SK-N-SH treated with all-trans-retinoic acid at 6 μM for 48 hours (cell line): ENCODE measurements at regions not wholly inside any gene's neighbourhood (a gene's known extent, or its start where the extent isn't known, plus 50 kb on each side); places are given as distances from the start of the nearest gene placed in this dataset.

Experiments used
- ATAC-seq: fragments of 200-7000 bp; cut with Tn5 transposase; 3 replicates; pipeline ENCODE4 v1.9.1; 2020; ENCODE audit warnings: mild to moderate bottlenecking, moderate library complexity
- ARNTL ChIP-seq: fragments of 450-650 bp; formaldehyde crosslinking; IDR thresholded peaks from 2 replicates; pipeline ENCODE4 v1.5.0; 2020; ENCODE audit warnings: low read depth, mild to moderate bottlenecking, moderate library complexity, borderline replicate concordance
- CSDC2 ChIP-seq: fragments of 250-450 bp; sonication (Bioruptor Pico); IDR thresholded peaks from 2 replicates; pipeline ENCODE4 v1.5.0; 2020; ENCODE audit warnings: mild to moderate bottlenecking, moderate library complexity
- ESRRG ChIP-seq: fragments of 250-450 bp; sonication (Bioruptor Pico); IDR thresholded peaks from 2 replicates; pipeline ENCODE4 v1.6.1; 2021; ENCODE audit warnings: mild to moderate bottlenecking
- GLIS3 ChIP-seq: fragments of 250-450 bp; sonication (Bioruptor Pico); IDR thresholded peaks from 2 replicates; pipeline ENCODE4 v1.5.0; 2020; ENCODE audit warnings: mild to moderate bottlenecking, moderate library complexity
- ISL1 ChIP-seq: fragments of 250-450 bp; sonication (Bioruptor Pico); IDR thresholded peaks from 2 replicates; pipeline ENCODE4 v2.1.2; 2022; ENCODE audit warnings: mild to moderate bottlenecking, moderate library complexity
- PPARA ChIP-seq: fragments of 250-450 bp; sonication (Bioruptor Pico); IDR thresholded peaks from 2 replicates; pipeline ENCODE4 v1.5.0; 2020; ENCODE audit warnings: mild to moderate bottlenecking, borderline replicate concordance
- RARB ChIP-seq: fragments of 250-450 bp; sonication (Bioruptor Pico); IDR thresholded peaks from 2 replicates; pipeline ENCODE4 v1.8.0; 2021; ENCODE audit warnings: mild to moderate bottlenecking, moderate library complexity
- SNAI2 ChIP-seq: fragments of 250-450 bp; sonication (Bioruptor Pico); IDR thresholded peaks from 2 replicates; pipeline ENCODE4 v1.5.0; 2020; ENCODE audit warnings: mild to moderate bottlenecking, moderate library complexity
- TOX ChIP-seq: fragments of 250-450 bp; sonication (Bioruptor Pico); IDR thresholded peaks from 2 replicates; pipeline ENCODE4 v1.8.0; 2021; ENCODE audit warnings: mild to moderate bottlenecking, moderate library complexity, borderline replicate concordance
- ZC3H10 ChIP-seq: fragments of 250-450 bp; sonication (Bioruptor Pico); IDR thresholded peaks from 2 replicates; pipeline ENCODE4 v1.5.1; 2021; ENCODE audit warnings: mild to moderate bottlenecking, moderate library complexity
- ZFP3 ChIP-seq: fragments of 250-450 bp; sonication (Bioruptor Pico); IDR thresholded peaks from 2 replicates; pipeline ENCODE4 v1.5.0; 2020; ENCODE audit warnings: mild to moderate bottlenecking, moderate library complexity
- ZFP30 ChIP-seq: fragments of 450-650 bp; formaldehyde crosslinking; IDR thresholded peaks from 2 replicates; pipeline ENCODE4 v1.5.0; 2022; ENCODE audit warnings: mild to moderate bottlenecking, moderate library complexity
- ZNF565 ChIP-seq: fragments of 450-650 bp; formaldehyde crosslinking; conservative IDR thresholded peaks from 2 replicates; pipeline ENCODE4 v1.5.0; 2020; ENCODE audit warnings: low read depth, mild to moderate bottlenecking, moderate library complexity
- TF ChIP-seq, protein P1 (sequence below): fragments of 250-450 bp; sonication (Bioruptor Pico); IDR thresholded peaks from 2 replicates; pipeline ENCODE4 v1.5.1; 2021; ENCODE audit warnings: mild to moderate bottlenecking, moderate library complexity
- TF ChIP-seq, protein P2 (sequence below): fragments of 250-450 bp; sonication (Bioruptor Pico); IDR thresholded peaks from 2 replicates; pipeline ENCODE4 v1.8.0; 2020; ENCODE audit warnings: mild to moderate bottlenecking, moderate library complexity, borderline replicate concordance
- TF ChIP-seq, protein P3 (sequence below): fragments of 250-450 bp; sonication (Bioruptor Pico); IDR thresholded peaks from 2 replicates; pipeline ENCODE4 v1.8.0; 2021; ENCODE audit warnings: low read depth, mild to moderate bottlenecking, moderate library complexity, borderline replicate concordance
- TF ChIP-seq, protein P4 (sequence below): fragments of 250-450 bp; sonication (Bioruptor Pico); IDR thresholded peaks from 2 replicates; pipeline ENCODE4 v1.5.1; 2020; ENCODE audit warnings: low read depth, mild to moderate bottlenecking, moderate library complexity

DNA sequence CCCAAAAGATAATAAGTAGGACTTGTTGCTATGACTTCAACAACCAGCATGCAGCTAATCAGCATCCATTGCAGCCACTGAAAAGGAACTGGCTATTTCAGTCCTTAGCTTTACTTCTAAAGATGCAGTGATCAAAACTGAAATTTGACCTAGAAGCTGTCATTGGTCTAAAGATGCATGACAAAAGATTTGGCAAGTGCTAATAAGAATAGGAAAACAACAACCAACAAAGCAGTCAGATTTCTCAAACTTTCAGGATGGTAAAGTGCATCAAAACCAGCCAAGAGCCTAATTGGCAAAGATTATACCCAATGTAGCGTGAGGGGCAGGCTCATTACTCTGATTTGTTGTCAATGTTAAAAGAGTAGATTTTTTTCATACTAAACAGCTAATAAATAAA lies 77.1 kb upstream of the WDR17 start (continued):
- TF ChIP-seq, protein P1, sequence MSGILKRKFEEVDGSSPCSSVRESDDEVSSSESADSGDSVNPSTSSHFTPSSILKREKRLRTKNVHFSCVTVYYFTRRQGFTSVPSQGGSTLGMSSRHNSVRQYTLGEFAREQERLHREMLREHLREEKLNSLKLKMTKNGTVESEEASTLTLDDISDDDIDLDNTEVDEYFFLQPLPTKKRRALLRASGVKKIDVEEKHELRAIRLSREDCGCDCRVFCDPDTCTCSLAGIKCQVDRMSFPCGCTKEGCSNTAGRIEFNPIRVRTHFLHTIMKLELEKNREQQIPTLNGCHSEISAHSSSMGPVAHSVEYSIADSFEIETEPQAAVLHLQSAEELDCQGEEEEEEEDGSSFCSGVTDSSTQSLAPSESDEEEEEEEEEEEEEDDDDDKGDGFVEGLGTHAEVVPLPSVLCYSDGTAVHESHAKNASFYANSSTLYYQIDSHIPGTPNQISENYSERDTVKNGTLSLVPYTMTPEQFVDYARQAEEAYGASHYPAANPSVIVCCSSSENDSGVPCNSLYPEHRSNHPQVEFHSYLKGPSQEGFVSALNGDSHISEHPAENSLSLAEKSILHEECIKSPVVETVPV = no peak
- TF ChIP-seq CSDC2 (CRISPR knock-in tag) = no peak

DNA sequence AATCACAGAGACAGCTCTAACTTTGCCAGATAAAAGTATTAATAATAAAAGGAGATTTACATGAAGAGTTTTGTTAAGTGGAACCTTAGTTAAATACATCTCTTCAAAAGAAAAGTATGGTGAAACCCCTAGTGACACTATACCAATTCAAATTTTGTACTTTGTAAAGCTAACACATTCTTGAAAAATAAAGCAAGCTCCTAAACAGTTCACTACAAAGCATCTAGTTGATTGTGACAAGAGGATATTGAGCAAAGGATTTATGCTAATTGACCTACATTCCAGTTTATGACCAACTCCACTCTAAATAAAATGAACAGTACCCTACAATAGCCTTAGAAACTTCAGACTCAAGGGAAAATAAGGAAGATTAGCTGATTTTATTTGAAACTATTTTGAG lies 69.4 kb upstream of the WDR17 start:
- ATAC-seq = no peak
- TF ChIP-seq ISL1 (CRISPR knock-in tag) (no peak), RARB (CRISPR knock-in tag) (no peak), ZFP3 (CRISPR knock-in tag) (no peak), ZNF565 (CRISPR knock-in tag) (no peak), ESRRG (CRISPR knock-in tag) (no peak), SNAI2 (CRISPR knock-in tag) (no peak), ZC3H10 (CRISPR knock-in tag) (no peak), GLIS3 (CRISPR knock-in tag) (no peak)
- TF ChIP-seq, protein P2, sequence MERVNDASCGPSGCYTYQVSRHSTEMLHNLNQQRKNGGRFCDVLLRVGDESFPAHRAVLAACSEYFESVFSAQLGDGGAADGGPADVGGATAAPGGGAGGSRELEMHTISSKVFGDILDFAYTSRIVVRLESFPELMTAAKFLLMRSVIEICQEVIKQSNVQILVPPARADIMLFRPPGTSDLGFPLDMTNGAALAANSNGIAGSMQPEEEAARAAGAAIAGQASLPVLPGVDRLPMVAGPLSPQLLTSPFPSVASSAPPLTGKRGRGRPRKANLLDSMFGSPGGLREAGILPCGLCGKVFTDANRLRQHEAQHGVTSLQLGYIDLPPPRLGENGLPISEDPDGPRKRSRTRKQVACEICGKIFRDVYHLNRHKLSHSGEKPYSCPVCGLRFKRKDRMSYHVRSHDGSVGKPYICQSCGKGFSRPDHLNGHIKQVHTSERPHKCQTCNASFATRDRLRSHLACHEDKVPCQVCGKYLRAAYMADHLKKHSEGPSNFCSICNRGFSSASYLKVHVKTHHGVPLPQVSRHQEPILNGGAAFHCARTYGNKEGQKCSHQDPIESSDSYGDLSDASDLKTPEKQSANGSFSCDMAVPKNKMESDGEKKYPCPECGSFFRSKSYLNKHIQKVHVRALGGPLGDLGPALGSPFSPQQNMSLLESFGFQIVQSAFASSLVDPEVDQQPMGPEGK (CRISPR knock-in tag) = no peak
- TF ChIP-seq, protein P1 = no peak
- TF ChIP-seq, protein P3, sequence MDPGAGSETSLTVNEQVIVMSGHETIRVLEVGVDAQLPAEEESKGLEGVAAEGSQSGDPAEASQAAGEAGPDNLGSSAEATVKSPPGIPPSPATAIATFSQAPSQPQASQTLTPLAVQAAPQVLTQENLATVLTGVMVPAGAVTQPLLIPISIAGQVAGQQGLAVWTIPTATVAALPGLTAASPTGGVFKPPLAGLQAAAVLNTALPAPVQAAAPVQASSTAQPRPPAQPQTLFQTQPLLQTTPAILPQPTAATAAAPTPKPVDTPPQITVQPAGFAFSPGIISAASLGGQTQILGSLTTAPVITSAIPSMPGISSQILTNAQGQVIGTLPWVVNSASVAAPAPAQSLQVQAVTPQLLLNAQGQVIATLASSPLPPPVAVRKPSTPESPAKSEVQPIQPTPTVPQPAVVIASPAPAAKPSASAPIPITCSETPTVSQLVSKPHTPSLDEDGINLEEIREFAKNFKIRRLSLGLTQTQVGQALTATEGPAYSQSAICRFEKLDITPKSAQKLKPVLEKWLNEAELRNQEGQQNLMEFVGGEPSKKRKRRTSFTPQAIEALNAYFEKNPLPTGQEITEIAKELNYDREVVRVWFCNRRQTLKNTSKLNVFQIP = no peak
- TF ChIP-seq, protein P4, sequence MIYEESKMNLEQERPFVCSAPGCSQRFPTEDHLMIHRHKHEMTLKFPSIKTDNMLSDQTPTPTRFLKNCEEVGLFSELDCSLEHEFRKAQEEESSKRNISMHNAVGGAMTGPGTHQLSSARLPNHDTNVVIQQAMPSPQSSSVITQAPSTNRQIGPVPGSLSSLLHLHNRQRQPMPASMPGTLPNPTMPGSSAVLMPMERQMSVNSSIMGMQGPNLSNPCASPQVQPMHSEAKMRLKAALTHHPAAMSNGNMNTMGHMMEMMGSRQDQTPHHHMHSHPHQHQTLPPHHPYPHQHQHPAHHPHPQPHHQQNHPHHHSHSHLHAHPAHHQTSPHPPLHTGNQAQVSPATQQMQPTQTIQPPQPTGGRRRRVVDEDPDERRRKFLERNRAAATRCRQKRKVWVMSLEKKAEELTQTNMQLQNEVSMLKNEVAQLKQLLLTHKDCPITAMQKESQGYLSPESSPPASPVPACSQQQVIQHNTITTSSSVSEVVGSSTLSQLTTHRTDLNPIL (CRISPR knock-in tag) = no peak

DNA sequence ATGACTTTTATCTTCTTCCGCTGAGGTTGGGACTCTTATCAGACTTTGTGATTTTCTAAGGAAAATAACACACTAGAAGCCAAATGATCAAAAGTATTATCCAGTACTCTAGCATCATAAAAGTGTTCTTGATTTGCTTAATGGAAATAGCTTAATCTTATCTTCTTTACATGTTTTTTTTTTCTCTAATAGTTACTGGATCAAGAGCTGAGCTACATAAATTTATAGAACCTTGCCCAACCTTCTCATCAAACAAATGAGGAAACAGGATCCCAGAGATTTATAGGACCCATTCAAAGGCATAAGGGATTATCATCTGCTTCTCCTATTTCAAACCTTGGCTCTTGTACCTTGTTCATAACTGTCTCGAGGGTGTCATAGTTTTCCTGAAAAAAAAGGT lies 68.3 kb upstream of the WDR17 start:
- no peak for ATAC-seq
- TF ChIP-seq PPARA (CRISPR knock-in tag) (no peak), TOX (CRISPR knock-in tag) (no peak), ARNTL (CRISPR knock-in tag) (no peak)
- TF ChIP-seq, protein P4 (CRISPR knock-in tag) = no peak
- TF ChIP-seq, protein P3 = no peak

DNA sequence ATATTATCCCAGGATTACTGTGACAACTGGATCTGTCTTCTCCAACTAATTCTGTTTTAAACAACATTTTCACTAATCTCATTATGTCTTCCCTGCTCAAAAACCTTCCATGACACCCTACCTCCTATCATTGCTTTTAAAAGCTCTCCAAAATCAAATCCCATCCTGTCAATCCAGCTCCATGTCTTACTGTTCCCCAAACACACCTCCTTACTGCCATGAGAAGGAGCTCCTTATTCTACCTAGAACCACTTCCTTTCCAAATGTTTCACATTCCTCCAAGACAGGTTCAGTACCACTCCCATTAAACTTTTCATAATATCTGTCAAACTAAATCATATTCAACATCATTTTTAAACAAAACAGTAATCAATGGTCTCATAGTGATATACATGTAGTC lies 66.9 kb upstream of the WDR17 start:
- TF ChIP-seq ZFP30 (CRISPR knock-in tag) = no peak
- TF ChIP-seq, protein P2 (CRISPR knock-in tag) = no peak
- TF ChIP-seq, protein P4 (CRISPR knock-in tag) = no peak
- TF ChIP-seq ZNF565 (CRISPR knock-in tag) = no peak
- no peak for TF ChIP-seq ARNTL (CRISPR knock-in tag)
- TF ChIP-seq RARB (CRISPR knock-in tag) = no peak
- TF ChIP-seq, protein P1 = no peak
- TF ChIP-seq TOX (CRISPR knock-in tag) = no peak
- TF ChIP-seq CSDC2 (CRISPR knock-in tag) = no peak
- no peak for ATAC-seq
